ENCODE measurements at regions not wholly inside any gene's neighbourhood (a gene's known extent, or its start where the extent isn't known, plus 50 kb on each side); places are given as distances from the start of the nearest gene placed in this dataset.

- Histone ChIP-seq H4K20me1 (ENCODE audit: insufficient read depth) (no peaks in the 10 kb centered on the region), H3K4me2 (ENCODE audit: low read length) (no peak overlapping the region), H3K79me2 (replicated peaks; ENCODE audit: insufficient read depth, low read length) (no peaks in the 10 kb centered on the region), H3F3A (ENCODE audit: insufficient read depth, low read length, poor library complexity, severe bottlenecking) (no peaks in the 10 kb centered on the region), H2AFZ (ENCODE audit: low read depth, low read length) (no peak overlapping the region), H3K27me3 (ENCODE audit: insufficient read depth, low read depth, low read length) (no peaks in the 10 kb centered on the region), H3K9ac (ENCODE audit: low read length) (no peak overlapping the region), H3K4me3 (ENCODE audit: low read length) (no peak overlapping the region), H3K9me3 (ENCODE audit: low read length) (no peaks in the 10 kb centered on the region), H3K36me3 (ENCODE audit: insufficient read depth, low read length) (no peaks in the 10 kb centered on the region), H3K27ac (ENCODE audit: low read length) (no peak overlapping the region), H3K9me2 (ENCODE audit: insufficient read depth, low read length) (no peaks in the 10 kb centered on the region)
- TF ChIP-seq MXI1 (conservative IDR thresholded peaks at IDR 0.05; ENCODE audit: poor library complexity, severe bottlenecking) (no peak), EP300 (conservative IDR thresholded peaks at IDR 0.05; ENCODE audit: poor library complexity, severe bottlenecking) (no peak), SMC3 (conservative IDR thresholded peaks at IDR 0.05; ENCODE audit: poor library complexity) (no peak), EZH2 (IDR thresholded peaks at IDR 0.05; ENCODE audit: borderline replicate concordance, insufficient read depth, low read length, poor library complexity, severe bottlenecking) (no peak), POLR2AphosphoS5 (IDR thresholded peaks at IDR 0.05) (no peak), REST (IDR thresholded peaks at IDR 0.05; ENCODE audit: borderline replicate concordance) (no peak), TAF1 (IDR thresholded peaks at IDR 0.05; ENCODE audit: low read depth) (no peak), RAD21 (conservative IDR thresholded peaks at IDR 0.05) (no peak), CTCF (IDR thresholded peaks at IDR 0.05; ENCODE audit: poor library complexity, severe bottlenecking) (no peak)
Observed at GRCh38 chr7:9958486-9958885, 1015.2 kb upstream of the PHF14 start.

- H3K36me3 ChIP-seq (ENCODE audit: insufficient read depth, low read length), result no peaks in the 10 kb centered on the region
- no peaks in the 10 kb centered on the region for H3K27me3 ChIP-seq (ENCODE audit: insufficient read depth, low read depth, low read length)
- H3K9me2 ChIP-seq (ENCODE audit: insufficient read depth, low read length), result no peaks in the 10 kb centered on the region
- no peak overlapping the region for H3K4me2 ChIP-seq (ENCODE audit: low read length)
- no peaks in the 10 kb centered on the region for H3F3A ChIP-seq (ENCODE audit: insufficient read depth, low read length, poor library complexity, severe bottlenecking)
- TF ChIP-seq TAF1 (IDR thresholded peaks at IDR 0.05; ENCODE audit: low read depth) (no peak), MXI1 (conservative IDR thresholded peaks at IDR 0.05; ENCODE audit: poor library complexity, severe bottlenecking) (no peak), SMC3 (conservative IDR thresholded peaks at IDR 0.05; ENCODE audit: poor library complexity) (no peak), EP300 (conservative IDR thresholded peaks at IDR 0.05; ENCODE audit: poor library complexity, severe bottlenecking) (no peak), RAD21 (conservative IDR thresholded peaks at IDR 0.05) (no peak), REST (IDR thresholded peaks at IDR 0.05; ENCODE audit: borderline replicate concordance) (no peak), CTCF (IDR thresholded peaks at IDR 0.05; ENCODE audit: poor library complexity, severe bottlenecking) (no peak), POLR2AphosphoS5 (IDR thresholded peaks at IDR 0.05) (no peak), EZH2 (IDR thresholded peaks at IDR 0.05; ENCODE audit: borderline replicate concordance, insufficient read depth, low read length, poor library complexity, severe bottlenecking) (no peak)
- no peak overlapping the region for H2AFZ ChIP-seq (ENCODE audit: low read depth, low read length)
- no peak overlapping the region for H3K9ac ChIP-seq (ENCODE audit: low read length)
- H3K79me2 ChIP-seq (replicated peaks; ENCODE audit: insufficient read depth, low read length), result no peaks in the 10 kb centered on the region
- no peak overlapping the region for H3K4me3 ChIP-seq (ENCODE audit: low read length)
- no peak overlapping the region for H3K27ac ChIP-seq (ENCODE audit: low read length)
- H3K9me3 ChIP-seq (ENCODE audit: low read length), result no peaks in the 10 kb centered on the region
- H4K20me1 ChIP-seq (ENCODE audit: insufficient read depth), result no peaks in the 10 kb centered on the region
Observed at GRCh38 chr7:9960460-9960859, 1013.2 kb upstream of the PHF14 start.

All from neural cell (in vitro differentiated cells).